ENCODE measurements at regions not wholly inside any gene's neighbourhood (a gene's known extent, or its start where the extent isn't known, plus 50 kb on each side); places are given as distances from the start of the nearest gene placed in this dataset.
"Not testable (repeated sequence)": the region's sequence is repeated elsewhere in the genome, so short reads cannot be mapped to it uniquely, and the experiment has no call there.

DNA sequence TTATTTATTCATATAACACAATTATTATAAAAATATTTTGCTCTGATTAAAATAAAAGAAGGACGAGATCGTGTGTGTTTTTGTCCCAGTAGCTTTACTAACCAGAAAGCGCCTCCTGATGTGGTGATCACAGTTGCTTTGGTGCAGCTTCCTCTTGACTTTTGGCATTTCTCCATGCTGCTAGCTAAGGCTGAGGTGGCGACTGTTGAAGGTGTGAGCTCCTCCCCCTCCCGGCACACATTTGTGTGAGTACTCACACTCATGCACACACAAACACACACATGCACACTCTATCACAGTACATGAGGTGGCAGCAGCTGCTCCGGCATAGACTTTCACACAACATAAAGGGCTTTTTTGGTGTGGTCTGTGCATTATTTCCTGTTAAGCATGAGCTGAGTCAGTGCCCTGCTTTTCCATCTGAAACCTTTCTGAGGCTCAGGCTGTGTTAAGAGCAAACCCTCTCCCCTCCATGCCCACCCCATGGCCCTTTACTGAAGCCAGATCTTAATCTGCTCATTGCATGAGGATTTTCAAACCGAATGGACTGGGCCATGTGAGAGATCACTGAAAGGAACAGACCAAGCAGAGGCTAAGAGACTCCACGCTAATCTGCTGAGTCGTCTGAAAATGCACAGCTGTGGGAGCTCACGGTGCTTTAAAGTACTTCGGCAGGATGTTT is 53.3 kb downstream of the FOXD4L1 start:
- peak in 1 of 2 donors; percentile 24 for DNase-seq (ENCODE audit: low read depth in 2 of 2)

GRCh38 chr2:113559820-113560219 is 61.4 kb downstream of the FOXD4L1 start:
- not testable (repeated sequence) for DNase-seq (ENCODE audit: low read depth in 2 of 2)

DNA sequence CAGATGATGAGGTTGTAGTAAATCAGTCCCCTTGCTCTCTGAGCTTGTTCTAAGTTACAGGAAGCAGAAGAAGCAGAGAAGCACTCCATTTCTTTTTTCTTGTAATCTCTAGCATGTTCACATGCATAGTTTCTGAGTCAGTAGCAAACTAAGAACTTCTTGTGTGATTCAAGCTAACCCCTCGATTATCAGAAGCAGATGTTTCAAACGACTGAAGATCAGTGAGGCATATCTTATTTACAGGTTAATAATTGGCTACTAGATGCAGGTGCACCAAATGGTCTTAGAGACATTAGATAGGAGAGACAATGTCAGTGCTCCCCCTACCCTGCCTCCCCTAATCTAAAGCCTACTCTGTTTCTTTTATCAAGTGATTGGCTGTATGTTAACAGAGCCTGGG is 64.2 kb downstream of the FOXD4L1 start:
- not testable (repeated sequence) for DNase-seq (ENCODE audit: low read depth in 2 of 2)

DNA sequence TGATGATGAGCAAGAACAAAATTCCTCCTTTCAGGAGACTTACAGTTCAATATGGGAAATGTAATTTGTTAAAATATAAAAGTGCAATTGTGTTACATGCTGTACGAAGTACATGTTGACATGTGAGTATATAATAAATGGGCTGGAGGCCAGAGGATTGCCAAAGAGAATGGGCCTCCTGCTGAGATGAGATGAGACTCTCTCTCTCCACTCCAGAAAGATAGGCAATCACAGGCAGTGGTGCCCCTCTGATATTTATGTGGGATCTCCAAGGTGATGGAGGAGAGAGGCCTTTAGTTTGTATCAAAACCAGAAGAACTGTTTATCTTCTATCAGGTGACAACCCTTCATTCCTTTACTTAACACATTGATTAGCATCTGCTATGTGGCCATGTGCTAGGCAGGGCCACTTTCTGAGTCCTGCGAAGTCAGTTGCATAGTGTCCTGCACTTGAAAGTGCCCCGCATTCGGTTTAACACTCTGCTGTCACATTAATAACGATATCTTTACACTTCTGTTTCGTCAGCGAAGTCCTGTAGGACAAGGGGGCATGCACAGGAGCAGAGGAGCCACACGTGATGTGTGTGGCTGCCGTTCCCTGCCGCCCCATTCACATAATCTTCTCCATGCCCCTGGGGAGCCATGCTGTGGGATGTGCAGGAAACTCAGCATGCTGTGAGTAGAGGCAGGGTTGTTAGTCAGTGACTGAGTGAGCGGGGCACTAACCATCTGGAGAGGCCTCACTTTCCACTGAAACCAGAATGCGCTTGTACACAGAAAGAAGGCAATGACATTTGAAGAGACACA is 60.2 kb upstream of the RABL2A start:
- DNase-seq (ENCODE audit: low read depth in 2 of 2): not testable (repeated sequence)

GRCh38 chr2:113567481-113567849 is 59.6 kb upstream of the RABL2A start:
- DNase-seq (ENCODE audit: low read depth in 2 of 2): not testable (repeated sequence)

DNA sequence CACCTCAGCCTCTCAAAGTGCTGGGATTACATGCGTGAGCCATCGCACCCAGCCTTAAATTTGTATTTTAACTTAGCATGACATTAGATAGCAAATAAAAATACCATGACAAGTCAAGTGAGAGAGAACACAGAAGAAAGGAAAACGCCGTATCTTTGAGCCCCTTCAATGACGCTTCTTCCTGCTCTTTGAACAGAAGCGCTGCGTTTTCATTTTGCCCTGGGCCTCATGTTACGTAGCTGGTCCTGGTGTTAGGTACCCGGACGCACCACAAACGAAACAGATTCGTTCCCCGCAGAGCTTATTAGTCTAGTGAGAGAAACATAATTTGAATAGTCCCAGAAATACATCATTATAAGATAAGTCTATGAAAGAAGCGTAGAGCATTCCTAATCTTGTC is 58.8 kb upstream of the RABL2A start:
- not testable (repeated sequence) for DNase-seq (ENCODE audit: low read depth in 2 of 2)

DNA sequence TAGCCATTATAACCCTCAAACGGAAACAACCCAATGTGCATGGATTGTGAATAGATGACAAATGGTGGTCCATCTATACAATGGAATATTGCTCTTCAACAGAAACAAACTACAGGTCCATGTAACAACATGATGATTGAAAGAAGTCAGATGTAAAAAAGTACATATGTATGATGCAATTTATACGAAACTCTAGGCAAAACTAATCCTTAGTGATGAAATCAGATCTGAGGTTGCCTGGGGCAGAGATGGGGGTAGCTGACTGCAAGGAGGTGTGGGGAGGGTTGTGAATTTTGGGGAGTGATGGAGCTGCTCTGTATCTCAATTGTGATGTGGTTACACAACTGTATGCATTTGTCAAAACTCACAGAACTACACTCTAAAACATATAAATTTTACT is 57.0 kb upstream of the RABL2A start:
- not testable (repeated sequence) for DNase-seq (ENCODE audit: low read depth in 2 of 2)

- not testable (repeated sequence) for DNase-seq (ENCODE audit: low read depth in 2 of 2)
Observed at GRCh38 chr2:113570509-113571009, 56.5 kb upstream of the RABL2A start.

- not testable (repeated sequence) for DNase-seq (ENCODE audit: low read depth in 2 of 2)
Observed at GRCh38 chr2:113571482-113572068, 55.5 kb upstream of the RABL2A start.

DNA sequence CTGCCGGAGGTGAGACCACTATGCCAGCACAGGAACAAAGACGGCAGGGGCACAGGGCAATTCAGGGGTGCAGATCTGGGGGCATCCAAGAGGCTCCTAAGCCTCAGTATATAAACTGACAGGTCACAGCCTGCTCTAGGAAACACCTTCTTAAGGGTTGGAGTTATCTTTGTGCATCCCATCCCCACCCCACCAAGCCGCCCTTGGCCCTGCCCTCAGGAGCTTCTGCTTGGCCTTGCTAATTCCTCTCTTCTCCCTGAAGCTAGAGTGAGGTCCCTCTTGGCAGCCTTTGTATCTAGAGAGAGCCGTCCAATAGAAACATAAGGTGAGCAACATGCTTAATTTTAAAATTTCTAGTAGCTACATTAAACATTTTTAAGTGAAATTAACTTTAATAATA is 51.3 kb upstream of the RABL2A start:
- not testable (repeated sequence) for DNase-seq (ENCODE audit: low read depth in 2 of 2)

DNA sequence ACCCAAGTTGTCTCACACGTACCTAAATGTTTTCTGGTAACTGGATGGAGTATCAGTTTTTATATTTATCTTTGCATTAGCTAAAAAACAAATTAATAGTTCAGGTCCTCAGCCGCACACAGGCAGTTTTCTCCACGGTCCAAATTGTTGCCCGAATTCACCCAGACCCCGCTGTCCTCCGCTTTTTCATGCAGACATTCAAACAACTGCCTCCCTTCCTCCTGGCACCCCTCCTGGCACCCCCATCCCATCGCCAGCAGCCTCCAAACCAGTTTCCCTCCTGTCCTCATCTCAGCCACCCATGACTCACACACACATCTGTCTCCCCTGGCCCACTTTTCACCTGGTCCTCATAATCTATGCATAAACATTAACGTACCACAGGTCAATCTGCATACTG is 50.7 kb upstream of the RABL2A start:
- not testable (repeated sequence) for DNase-seq (ENCODE audit: low read depth in 2 of 2)
